ENCODE measurements at regions not wholly inside any gene's neighbourhood (a gene's known extent, or its start where the extent isn't known, plus 50 kb on each side); places are given as distances from the start of the nearest gene placed in this dataset.

DNA sequence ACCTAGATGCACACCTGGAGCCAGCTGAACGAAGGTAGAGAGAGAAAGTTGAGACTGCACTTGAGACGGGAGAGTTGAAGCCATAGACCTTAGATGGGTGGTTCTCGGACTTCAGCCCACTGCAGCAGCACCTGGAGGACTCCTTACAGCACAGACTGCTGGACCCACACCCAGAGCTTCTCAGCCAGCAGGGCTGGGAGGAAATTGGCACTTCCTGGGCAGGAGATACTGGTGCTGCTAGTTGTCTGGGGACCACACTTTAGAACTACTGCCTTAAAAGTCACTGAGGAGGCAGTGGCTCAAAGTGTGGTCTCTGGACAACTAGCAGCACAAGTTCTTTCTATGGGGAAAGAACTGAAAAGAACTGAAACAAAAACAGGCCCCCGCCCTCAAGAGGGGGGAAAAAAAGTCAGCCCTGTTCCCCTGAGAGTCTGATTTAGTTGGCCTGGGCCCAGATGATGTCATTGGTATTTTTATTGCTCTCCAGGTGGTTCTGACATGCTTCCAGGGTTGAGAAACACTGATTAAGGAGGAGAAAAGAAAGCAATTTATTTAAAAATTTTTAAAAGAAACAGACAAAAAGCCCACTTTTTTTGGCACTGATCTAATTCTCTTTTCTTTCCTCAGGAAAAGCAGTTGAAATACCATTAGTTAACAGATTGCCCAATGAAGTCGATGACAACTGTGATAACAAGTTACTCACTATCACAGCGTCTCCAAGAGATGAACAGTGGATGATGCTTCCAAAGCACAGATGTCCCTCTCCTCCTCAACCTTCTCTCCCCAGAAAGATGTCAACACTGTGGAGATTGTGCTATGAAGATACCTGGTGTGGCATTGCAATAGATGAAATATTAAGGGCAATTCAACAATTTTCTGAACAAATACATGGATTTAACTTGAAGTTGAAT, 73.6 kb upstream of the ADAMTS16 start:
- H3K27me3 ChIP-seq = no peaks in the 10 kb centered on the region
- no peak for DNase-seq
- H3K4me1 ChIP-seq = no peaks in the 10 kb centered on the region
- no peaks in the 10 kb centered on the region for H3K9me3 ChIP-seq
- WGBS (ENCODE audit: insufficient coverage, low coverage, low lambda C conversion rate, missing lambda C conversion rate) = 30% methylated on average over 3 of the region's 6 CpGs
- no peaks in the 10 kb centered on the region for H3K36me3 ChIP-seq
- H3K4me3 ChIP-seq = no peak overlapping the region
- TF ChIP-seq, protein P1, sequence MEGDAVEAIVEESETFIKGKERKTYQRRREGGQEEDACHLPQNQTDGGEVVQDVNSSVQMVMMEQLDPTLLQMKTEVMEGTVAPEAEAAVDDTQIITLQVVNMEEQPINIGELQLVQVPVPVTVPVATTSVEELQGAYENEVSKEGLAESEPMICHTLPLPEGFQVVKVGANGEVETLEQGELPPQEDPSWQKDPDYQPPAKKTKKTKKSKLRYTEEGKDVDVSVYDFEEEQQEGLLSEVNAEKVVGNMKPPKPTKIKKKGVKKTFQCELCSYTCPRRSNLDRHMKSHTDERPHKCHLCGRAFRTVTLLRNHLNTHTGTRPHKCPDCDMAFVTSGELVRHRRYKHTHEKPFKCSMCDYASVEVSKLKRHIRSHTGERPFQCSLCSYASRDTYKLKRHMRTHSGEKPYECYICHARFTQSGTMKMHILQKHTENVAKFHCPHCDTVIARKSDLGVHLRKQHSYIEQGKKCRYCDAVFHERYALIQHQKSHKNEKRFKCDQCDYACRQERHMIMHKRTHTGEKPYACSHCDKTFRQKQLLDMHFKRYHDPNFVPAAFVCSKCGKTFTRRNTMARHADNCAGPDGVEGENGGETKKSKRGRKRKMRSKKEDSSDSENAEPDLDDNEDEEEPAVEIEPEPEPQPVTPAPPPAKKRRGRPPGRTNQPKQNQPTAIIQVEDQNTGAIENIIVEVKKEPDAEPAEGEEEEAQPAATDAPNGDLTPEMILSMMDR (IDR thresholded peaks at IDR 0.05) = no peak
- no peak for TF ChIP-seq POLR2A (IDR thresholded peaks at IDR 0.05)
- no peak overlapping the region for H3K27ac ChIP-seq
- intact Hi-C loops (cut with DNase I) = no loop called here
- peak in 1 of 4 donors; percentile 18 for ATAC-seq

DNA sequence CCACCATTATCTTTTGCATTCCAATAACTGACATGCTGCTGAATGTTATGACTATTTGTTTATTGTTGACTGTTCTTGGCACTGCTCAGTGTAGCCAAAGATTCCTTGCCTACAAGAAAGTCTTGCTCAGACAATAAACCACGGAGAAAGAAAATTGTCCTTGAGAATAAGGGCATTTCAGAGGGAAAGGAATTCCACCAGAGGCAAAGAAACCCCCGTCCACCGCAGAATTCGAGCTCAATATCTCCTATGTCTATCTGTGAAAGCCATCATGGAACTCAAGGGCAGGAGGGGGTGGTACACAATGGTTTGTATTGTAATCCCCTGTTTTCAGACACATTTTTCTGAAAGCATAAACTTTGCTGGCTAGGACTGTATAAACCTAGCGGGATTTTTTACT, 70.3 kb upstream of the ADAMTS16 start:
- ATAC-seq = no peak

DNA sequence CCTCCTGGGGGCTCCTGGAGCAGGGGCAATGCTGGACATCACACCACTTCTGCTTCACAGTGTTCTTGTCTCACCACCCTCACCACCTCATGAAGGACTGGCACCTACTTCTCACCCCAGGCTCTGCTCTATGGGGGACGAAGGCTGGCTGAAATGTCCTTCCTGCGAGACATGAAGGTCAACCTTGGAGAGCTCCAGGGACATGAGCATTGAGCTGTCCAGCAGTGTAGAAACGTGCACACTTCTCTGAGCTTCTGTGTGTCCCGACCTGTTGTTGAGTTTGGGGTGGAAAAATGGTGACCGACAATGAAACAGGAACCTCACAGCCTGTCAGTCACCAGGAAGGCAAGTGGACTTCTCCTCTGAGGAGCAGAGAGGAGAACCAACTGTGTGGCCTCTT, 68.6 kb upstream of the ADAMTS16 start:
- intact Hi-C loops (cut with DNase I) = no loop called here
- 50% methylated on average over 3 of the region's 5 CpGs for WGBS (ENCODE audit: insufficient coverage, low coverage, low lambda C conversion rate, missing lambda C conversion rate)
- DNase-seq (no peak), ATAC-seq (no peak)
- Histone ChIP-seq H3K36me3 (no peaks in the 10 kb centered on the region), H3K4me1 (no peaks in the 10 kb centered on the region), H3K4me3 (no peak overlapping the region), H3K27ac (no peak overlapping the region), H3K9me3 (no peaks in the 10 kb centered on the region), H3K27me3 (no peaks in the 10 kb centered on the region)
- TF ChIP-seq, protein P1 (IDR thresholded peaks at IDR 0.05) = no peak
- no peak for TF ChIP-seq POLR2A (IDR thresholded peaks at IDR 0.05)

More for the DNA sequence above, 70.3 kb upstream of the ADAMTS16 start:
- no peak for DNase-seq
- 62% methylated on average over 5 of the region's 5 CpGs for WGBS (ENCODE audit: insufficient coverage, low coverage, low lambda C conversion rate, missing lambda C conversion rate)
- Histone ChIP-seq H3K4me3 (no peak overlapping the region), H3K4me1 (no peaks in the 10 kb centered on the region), H3K36me3 (no peaks in the 10 kb centered on the region), H3K9me3 (no peaks in the 10 kb centered on the region), H3K27me3 (no peaks in the 10 kb centered on the region), H3K27ac (no peak overlapping the region)
- intact Hi-C loops (cut with DNase I) = no loop called here
- no peak for TF ChIP-seq POLR2A (IDR thresholded peaks at IDR 0.05)
- TF ChIP-seq, protein P1 (IDR thresholded peaks at IDR 0.05) = no peak

DNA sequence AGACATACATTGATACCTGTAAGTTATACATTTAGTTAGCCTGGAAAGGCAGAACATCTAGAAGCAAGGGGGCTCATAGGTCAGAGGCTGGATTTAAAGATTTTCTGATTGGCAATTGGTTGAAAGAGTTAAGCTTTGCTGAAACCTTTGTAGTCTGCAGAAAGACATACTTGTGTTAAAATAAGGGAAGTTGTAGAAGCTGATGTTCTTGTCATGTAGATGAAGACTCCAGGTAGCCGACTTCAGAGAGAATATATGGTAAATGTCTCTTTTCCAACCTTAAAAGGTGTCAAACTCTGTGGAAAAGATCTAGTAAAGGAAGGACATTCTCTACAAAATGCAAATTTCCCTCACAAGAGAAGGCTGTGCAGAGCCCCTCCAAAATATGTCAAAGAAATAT, 62.9 kb upstream of the ADAMTS16 start:
- Histone ChIP-seq H3K4me1 (no peaks in the 10 kb centered on the region), H3K27ac (no peak overlapping the region), H3K9me3 (no peaks in the 10 kb centered on the region), H3K4me3 (no peak overlapping the region), H3K27me3 (no peaks in the 10 kb centered on the region), H3K36me3 (no peaks in the 10 kb centered on the region)
- TF ChIP-seq, protein P1 (IDR thresholded peaks at IDR 0.05) = no peak
- no peak for TF ChIP-seq POLR2A (IDR thresholded peaks at IDR 0.05)
- ATAC-seq (no peak), DNase-seq (no peak)
- WGBS (ENCODE audit: insufficient coverage, low coverage, low lambda C conversion rate, missing lambda C conversion rate) = 31% methylated on average over 1 of the region's 1 CpG
- intact Hi-C loops (cut with DNase I) = no loop called here
